ENCODE measurements at regions not wholly inside any gene's neighbourhood (a gene's known extent, or its start where the extent isn't known, plus 50 kb on each side); places are given as distances from the start of the nearest gene placed in this dataset.

GRCh38 chr20:55761797-55762196 is 243.5 kb downstream of the CBLN4 start:
- Histone ChIP-seq H3K36me3 (ENCODE audit: control insufficient read depth, insufficient read depth, low read length) (no peaks in the 10 kb centered on the region), H3K9me3 (ENCODE audit: control insufficient read depth, insufficient read depth, low read length) (peaks cover 7% of the 10 kb centered on the region), H3K27ac (ENCODE audit: low read depth, low read length) (no peak overlapping the region), H3K4me1 (ENCODE audit: control insufficient read depth, insufficient read depth, low read length) (no peaks in the 10 kb centered on the region), H3K27me3 (ENCODE audit: control insufficient read depth, insufficient read depth, low read length) (no peaks in the 10 kb centered on the region), H3K4me3 (ENCODE audit: low read depth, low read length) (no peak overlapping the region)
- no peak for DNase-seq (ENCODE audit: low read depth in 4 of 6, low spot score in 6 of 6)

- H3K9me3 ChIP-seq (ENCODE audit: control insufficient read depth, insufficient read depth, low read length): peaks cover 7% of the 10 kb centered on the region
- no peaks in the 10 kb centered on the region for H3K36me3 ChIP-seq (ENCODE audit: control insufficient read depth, insufficient read depth, low read length)
- no peak overlapping the region for H3K4me3 ChIP-seq (ENCODE audit: low read depth, low read length)
- DNase-seq (ENCODE audit: low read depth in 4 of 6, low spot score in 6 of 6): peak in 2 of 6 donors; percentile 40 to 83
- no peaks in the 10 kb centered on the region for H3K27me3 ChIP-seq (ENCODE audit: control insufficient read depth, insufficient read depth, low read length)
- WGBS (ENCODE audit: insufficient coverage): no CpG with 5 or more reads among the region's 3 CpGs
- H3K27ac ChIP-seq (ENCODE audit: low read depth, low read length): no peak overlapping the region
- no peaks in the 10 kb centered on the region for H3K4me1 ChIP-seq (ENCODE audit: control insufficient read depth, insufficient read depth, low read length)
Observed at GRCh38 chr20:55761100-55761499, 244.2 kb downstream of the CBLN4 start.

DNA sequence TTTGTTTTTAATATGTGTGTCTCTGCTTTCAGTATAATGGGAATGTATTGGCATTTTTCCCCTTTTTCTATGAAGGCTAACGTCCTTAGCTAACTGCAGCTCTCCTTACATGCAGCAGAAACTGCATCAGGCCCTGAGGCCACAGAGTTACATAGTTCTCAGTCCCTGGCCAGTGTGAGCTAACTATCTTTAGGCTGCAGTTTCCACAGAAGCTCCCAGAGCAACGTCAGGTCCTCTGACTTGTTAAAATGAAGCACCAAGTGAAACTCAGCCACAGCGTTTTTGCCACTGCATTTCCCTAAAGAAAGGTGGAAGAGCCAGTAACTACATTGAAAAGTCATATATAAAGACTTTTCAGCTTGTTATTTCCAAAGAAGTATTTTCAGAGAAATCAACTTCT is 244.7 kb downstream of the CBLN4 start:
- Histone ChIP-seq H3K4me1 (ENCODE audit: control insufficient read depth, insufficient read depth, low read length) (no peaks in the 10 kb centered on the region), H3K27ac (ENCODE audit: low read depth, low read length) (no peak overlapping the region), H3K4me3 (ENCODE audit: low read depth, low read length) (no peak overlapping the region), H3K27me3 (ENCODE audit: control insufficient read depth, insufficient read depth, low read length) (no peaks in the 10 kb centered on the region), H3K36me3 (ENCODE audit: control insufficient read depth, insufficient read depth, low read length) (no peaks in the 10 kb centered on the region), H3K9me3 (ENCODE audit: control insufficient read depth, insufficient read depth, low read length) (peaks cover 7% of the 10 kb centered on the region)
- 61% methylated on average over 2 of the region's 3 CpGs for WGBS (ENCODE audit: insufficient coverage)
- no peak for DNase-seq (ENCODE audit: low read depth in 4 of 6, low spot score in 6 of 6)

GRCh38 chr20:55755861-55756260 is 249.5 kb downstream of the CBLN4 start:
- WGBS (ENCODE audit: insufficient coverage): no CpG with 5 or more reads among the region's 3 CpGs
- no peak overlapping the region for H3K27ac ChIP-seq (ENCODE audit: low read depth, low read length)
- H3K27me3 ChIP-seq (ENCODE audit: control insufficient read depth, insufficient read depth, low read length): no peaks in the 10 kb centered on the region
- H3K4me1 ChIP-seq (ENCODE audit: control insufficient read depth, insufficient read depth, low read length): no peaks in the 10 kb centered on the region
- H3K4me3 ChIP-seq (ENCODE audit: low read depth, low read length): no peak overlapping the region
- no peaks in the 10 kb centered on the region for H3K36me3 ChIP-seq (ENCODE audit: control insufficient read depth, insufficient read depth, low read length)
- no peaks in the 10 kb centered on the region for H3K9me3 ChIP-seq (ENCODE audit: control insufficient read depth, insufficient read depth, low read length)
- DNase-seq (ENCODE audit: low read depth in 4 of 6, low spot score in 6 of 6): no peak

DNA sequence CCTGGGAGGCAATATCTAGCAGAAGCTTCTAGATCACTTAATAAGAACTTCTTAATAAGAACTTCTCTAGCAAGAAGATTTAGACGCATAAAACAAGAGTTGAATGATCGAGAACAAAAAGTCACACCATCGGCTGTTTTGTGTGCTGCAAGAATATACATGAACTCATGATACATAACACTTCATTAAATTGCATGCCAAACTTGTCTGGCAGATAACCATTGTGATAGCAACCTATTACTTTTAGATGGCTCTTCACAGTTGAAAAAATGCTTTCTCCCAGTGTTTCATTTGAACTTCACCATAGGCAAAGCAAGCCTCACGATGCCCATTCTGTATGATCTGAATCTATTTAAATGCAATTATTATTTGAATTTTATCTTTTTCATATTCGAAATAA is 249.9 kb downstream of the CBLN4 start:
- Histone ChIP-seq H3K4me3 (ENCODE audit: low read depth, low read length) (no peak overlapping the region), H3K36me3 (ENCODE audit: control insufficient read depth, insufficient read depth, low read length) (no peaks in the 10 kb centered on the region), H3K4me1 (ENCODE audit: control insufficient read depth, insufficient read depth, low read length) (no peaks in the 10 kb centered on the region), H3K27ac (ENCODE audit: low read depth, low read length) (no peak overlapping the region), H3K9me3 (ENCODE audit: control insufficient read depth, insufficient read depth, low read length) (no peaks in the 10 kb centered on the region), H3K27me3 (ENCODE audit: control insufficient read depth, insufficient read depth, low read length) (no peaks in the 10 kb centered on the region)
- DNase-seq (ENCODE audit: low read depth in 4 of 6, low spot score in 6 of 6): no peak
- no CpG with 5 or more reads among the region's 5 CpGs for WGBS (ENCODE audit: insufficient coverage)

GRCh38 chr20:55746723-55747122 is 258.6 kb downstream of the CBLN4 start:
- 100% methylated on average over 1 of the region's 1 CpG for WGBS (ENCODE audit: insufficient coverage)

DNA sequence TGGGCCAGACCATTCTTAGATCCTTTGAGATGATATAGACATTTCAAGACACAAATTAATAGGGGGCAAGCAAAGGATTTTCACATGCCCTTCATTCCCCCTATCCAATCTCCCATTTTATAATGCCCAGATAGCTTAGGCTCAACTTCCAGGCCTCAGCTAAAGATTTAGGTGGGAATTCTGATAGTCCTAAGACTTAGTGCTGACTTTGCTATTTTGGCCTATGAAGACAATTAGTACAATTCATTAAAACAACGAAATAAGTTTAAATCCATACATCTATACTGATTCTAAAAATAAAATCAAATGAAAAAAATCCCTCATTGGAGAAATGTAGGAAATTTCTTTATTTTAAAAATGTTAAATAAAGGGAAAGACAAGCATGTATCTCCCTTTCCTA is 259.5 kb downstream of the CBLN4 start:
- no peak overlapping the region for H3K27ac ChIP-seq (ENCODE audit: low read depth, low read length)
- WGBS (ENCODE audit: insufficient coverage): no CpG with 5 or more reads among the region's 1 CpG
- no peaks in the 10 kb centered on the region for H3K27me3 ChIP-seq (ENCODE audit: control insufficient read depth, insufficient read depth, low read length)
- DNase-seq (ENCODE audit: low read depth in 4 of 6, low spot score in 6 of 6): no peak
- H3K36me3 ChIP-seq (ENCODE audit: control insufficient read depth, insufficient read depth, low read length): no peaks in the 10 kb centered on the region
- no peaks in the 10 kb centered on the region for H3K4me1 ChIP-seq (ENCODE audit: control insufficient read depth, insufficient read depth, low read length)
- H3K4me3 ChIP-seq (ENCODE audit: low read depth, low read length): no peak overlapping the region
- H3K9me3 ChIP-seq (ENCODE audit: control insufficient read depth, insufficient read depth, low read length): no peaks in the 10 kb centered on the region

More at GRCh38 chr20:55746723-55747122, 258.6 kb downstream of the CBLN4 start:
- H3K9me3 ChIP-seq (ENCODE audit: control insufficient read depth, insufficient read depth, low read length): no peaks in the 10 kb centered on the region
- DNase-seq (ENCODE audit: low read depth in 4 of 6, low spot score in 6 of 6): no peak
- H3K4me1 ChIP-seq (ENCODE audit: control insufficient read depth, insufficient read depth, low read length): no peaks in the 10 kb centered on the region
- no peaks in the 10 kb centered on the region for H3K27me3 ChIP-seq (ENCODE audit: control insufficient read depth, insufficient read depth, low read length)
- no peaks in the 10 kb centered on the region for H3K36me3 ChIP-seq (ENCODE audit: control insufficient read depth, insufficient read depth, low read length)
- H3K4me3 ChIP-seq (ENCODE audit: low read depth, low read length): no peak overlapping the region
- no peak overlapping the region for H3K27ac ChIP-seq (ENCODE audit: low read depth, low read length)

DNA sequence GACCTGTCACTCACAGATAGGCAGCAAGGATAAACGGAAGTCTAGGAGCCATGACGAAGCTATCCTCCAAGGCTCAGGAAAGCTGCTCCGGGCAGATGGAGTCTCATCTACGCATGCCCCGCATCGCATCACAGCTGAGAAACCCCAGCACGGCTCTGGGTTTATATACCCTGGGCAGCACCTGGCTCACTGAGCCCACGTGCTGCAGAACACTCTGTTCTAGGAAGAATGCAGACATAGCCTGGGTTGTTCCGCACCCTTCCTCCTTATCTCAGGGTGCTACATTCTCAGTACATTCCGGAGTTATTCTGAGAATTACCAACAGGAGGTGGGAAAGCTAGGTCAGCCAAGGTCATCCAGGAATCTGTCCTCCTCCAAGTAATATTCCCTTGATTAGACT is 260.4 kb downstream of the CBLN4 start:
- Histone ChIP-seq H3K4me1 (ENCODE audit: control insufficient read depth, insufficient read depth, low read length) (no peaks in the 10 kb centered on the region), H3K9me3 (ENCODE audit: control insufficient read depth, insufficient read depth, low read length) (no peaks in the 10 kb centered on the region), H3K4me3 (ENCODE audit: low read depth, low read length) (no peak overlapping the region), H3K27me3 (ENCODE audit: control insufficient read depth, insufficient read depth, low read length) (no peaks in the 10 kb centered on the region), H3K27ac (ENCODE audit: low read depth, low read length) (no peak overlapping the region), H3K36me3 (ENCODE audit: control insufficient read depth, insufficient read depth, low read length) (no peaks in the 10 kb centered on the region)
- 90% methylated on average over 9 of the region's 10 CpGs for WGBS (ENCODE audit: insufficient coverage)
- no peak for DNase-seq (ENCODE audit: low read depth in 4 of 6, low spot score in 6 of 6)

DNA sequence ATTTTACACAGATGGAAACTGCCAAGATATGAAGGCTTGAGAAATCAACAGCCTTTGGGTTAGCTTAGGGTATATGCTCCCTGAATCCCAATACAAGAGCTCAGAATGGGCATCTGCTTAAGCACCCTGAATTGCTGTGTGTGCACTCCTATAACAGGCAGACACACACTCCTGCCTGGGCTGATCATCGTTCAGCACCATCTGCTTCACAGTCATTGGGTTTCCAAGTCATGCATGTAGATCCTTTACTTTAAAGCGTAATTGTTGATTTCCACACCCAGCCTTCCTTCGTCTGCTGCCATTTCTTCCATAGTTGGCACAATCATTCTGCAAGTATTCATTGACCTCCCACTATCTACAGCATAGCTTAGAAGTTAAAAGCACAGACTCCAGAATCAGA is 263.5 kb downstream of the CBLN4 start:
- H3K4me3 ChIP-seq (ENCODE audit: low read depth, low read length): no peak overlapping the region
- peak in 2 of 6 donors; percentile 66 to 70 for DNase-seq (ENCODE audit: low read depth in 4 of 6, low spot score in 6 of 6)
- no peaks in the 10 kb centered on the region for H3K9me3 ChIP-seq (ENCODE audit: control insufficient read depth, insufficient read depth, low read length)
- no peaks in the 10 kb centered on the region for H3K27me3 ChIP-seq (ENCODE audit: control insufficient read depth, insufficient read depth, low read length)
- H3K27ac ChIP-seq (ENCODE audit: low read depth, low read length): no peak overlapping the region
- H3K36me3 ChIP-seq (ENCODE audit: control insufficient read depth, insufficient read depth, low read length): no peaks in the 10 kb centered on the region
- WGBS (ENCODE audit: insufficient coverage): 79% methylated on average over 3 of the region's 3 CpGs
- H3K4me1 ChIP-seq (ENCODE audit: control insufficient read depth, insufficient read depth, low read length): no peaks in the 10 kb centered on the region

DNA sequence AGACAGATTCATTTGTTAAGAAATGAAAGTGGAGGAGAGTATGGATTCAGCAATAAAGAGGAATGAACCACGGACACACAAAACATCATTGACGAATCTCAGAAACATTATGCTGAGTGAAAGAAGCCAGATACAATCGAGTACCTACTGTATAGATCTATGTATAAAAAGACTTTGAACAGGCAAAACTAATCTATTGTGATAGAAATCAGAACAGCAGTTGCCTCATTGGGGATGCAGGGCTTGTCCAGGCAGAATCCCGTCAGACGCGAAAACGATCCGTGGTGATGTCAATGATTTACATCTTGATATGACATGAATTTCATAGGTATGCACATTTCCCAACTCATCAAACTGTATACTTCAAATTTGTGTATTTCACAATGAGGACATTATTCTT is 265.2 kb downstream of the CBLN4 start:
- Histone ChIP-seq H3K9me3 (ENCODE audit: control insufficient read depth, insufficient read depth, low read length) (no peaks in the 10 kb centered on the region), H3K27me3 (ENCODE audit: control insufficient read depth, insufficient read depth, low read length) (no peaks in the 10 kb centered on the region), H3K27ac (ENCODE audit: low read depth, low read length) (no peak overlapping the region), H3K4me1 (ENCODE audit: control insufficient read depth, insufficient read depth, low read length) (no peaks in the 10 kb centered on the region), H3K36me3 (ENCODE audit: control insufficient read depth, insufficient read depth, low read length) (no peaks in the 10 kb centered on the region), H3K4me3 (ENCODE audit: low read depth, low read length) (no peak overlapping the region)
- no CpG with 5 or more reads among the region's 8 CpGs for WGBS (ENCODE audit: insufficient coverage)
- no peak for DNase-seq (ENCODE audit: low read depth in 4 of 6, low spot score in 6 of 6)

Data from spinal cord (tissue), 9 donors.